Endothelial cell of umbilical vein (primary cell): ENCODE measurements at regions not wholly inside any gene's neighbourhood (a gene's known extent, or its start where the extent isn't known, plus 50 kb on each side); places are given as distances from the start of the nearest gene placed in this dataset.

ENCODE experiments used
- BruUV-seq: library from RNA; stranded (reverse); fragments of 400-500 nt; replicated peaks from 2 replicates; lab custom pipeline; 2021; lab: Mats Ljungman, UMichigan
- CTCF ChIA-PET: fragments of 300-600, 350-600 bp; sonication (Branson Sonifier 250); formaldehyde crosslinking; loops from one replicate; lab custom pipeline; 2021; ENCODE audit warnings: antibody characterized with exemption, inconsistent platforms; lab: Charles Lee
- POLR2A ChIA-PET: fragments of 300-600, 350-600 bp; sonication (Branson Sonifier 250); formaldehyde crosslinking; loops from one replicate; lab custom pipeline; 2021; ENCODE audit warnings: antibody characterized with exemption, inconsistent platforms; lab: Charles Lee
- DNase-seq: peaks from one replicate; pipeline ENCODE4 v3.0.0-alpha.2; 2011; ENCODE audit warnings: low read depth, low spot score
- FAIRE-seq: peaks from 2 replicates; lab custom pipeline; 2011; peaks lifted over from hg19 to GRCh38; lab: Jason Lieb, UNC
- H2AFZ ChIP-seq: 2 replicates; pipeline ENCODE4 v1.6.0; 2012; ENCODE audit warnings: low read depth, low read length, control low read depth, inconsistent platforms
- H3K27ac ChIP-seq: 2 replicates; pipeline ENCODE4 v1.5.1; 2011; ENCODE audit warnings: low read depth, mild to moderate bottlenecking, control low read depth, low read length, moderate library complexity; ENCODE audit not compliant: insufficient read depth
- H3K27me3 ChIP-seq, 2 experiments: 2 replicates each; pipeline versions ENCODE4 v1.6.0 to v1.6.1; 2011; ENCODE audit warnings: low read length in 2 of 2, mixed read lengths in 1 of 2; ENCODE audit not compliant: control insufficient read depth in 2 of 2, insufficient read depth in 2 of 2
- H3K36me3 ChIP-seq, 2 experiments: 2 replicates in 1 of 2; 3 replicates in 1 of 2; pipeline ENCODE4 v1.5.1; 2011; ENCODE audit warnings: low read length in 2 of 2, mild to moderate bottlenecking in 1 of 2, moderate library complexity in 1 of 2; ENCODE audit not compliant: control insufficient read depth in 2 of 2, insufficient read depth in 2 of 2; ENCODE audit errors: extremely low read depth in 1 of 2
- H3K4me1 ChIP-seq: 3 replicates; pipeline ENCODE4 v1.5.1; 2011; ENCODE audit warnings: mild to moderate bottlenecking, low read length; ENCODE audit not compliant: control insufficient read depth, insufficient read depth; ENCODE audit errors: extremely low read depth
- H3K4me2 ChIP-seq: 2 replicates; pipeline ENCODE4 v1.6.1; 2011; ENCODE audit warnings: low read length, control low read depth, mixed read lengths; ENCODE audit not compliant: insufficient read depth
- H3K4me3 ChIP-seq, 3 experiments: fragments of 200-600 bp in 1 of 3; sonication (generic), shearing (Covaris generic) in 1 of 3; replicated peaks in 1 of 3; 2 replicates each; pipeline ENCODE4 v1.5.1; 2011 to 2016; ENCODE audit warnings: control low read depth in 3 of 3, low read length in 3 of 3, mild to moderate bottlenecking in 2 of 3, inconsistent platforms in 1 of 3, low read depth in 1 of 3, moderate library complexity in 1 of 3; ENCODE audit not compliant: insufficient read depth in 1 of 3
- H3K79me2 ChIP-seq: 2 replicates; pipeline ENCODE4 v1.6.0; 2012; ENCODE audit warnings: low read length, inconsistent platforms; ENCODE audit not compliant: control insufficient read depth, insufficient read depth
- H3K9ac ChIP-seq: replicated peaks from 2 replicates; pipeline ENCODE3; 2011; ENCODE audit warnings: low read length, control low read depth; ENCODE audit not compliant: insufficient read depth; ENCODE audit errors: extremely low read depth
- H3K9me1 ChIP-seq: replicated peaks from 3 replicates; pipeline ENCODE4 v1.6.0; 2011; ENCODE audit warnings: mild to moderate bottlenecking, low read length; ENCODE audit not compliant: control insufficient read depth, insufficient read depth; ENCODE audit errors: extremely low read depth
- H3K9me3 ChIP-seq: replicated peaks from 2 replicates; pipeline ENCODE4 v1.5.1; 2012; ENCODE audit warnings: low read length, inconsistent platforms; ENCODE audit not compliant: control insufficient read depth, insufficient read depth
- H4K20me1 ChIP-seq: replicated peaks from 2 replicates; pipeline ENCODE3; 2011; ENCODE audit warnings: mild to moderate bottlenecking, low read length; ENCODE audit not compliant: control insufficient read depth, insufficient read depth; ENCODE audit errors: extremely low read depth
- EZH2 ChIP-seq: IDR thresholded peaks from 2 replicates; pipeline ENCODE4 v1.6.1; 2012; ENCODE audit warnings: borderline replicate concordance, low read depth, mild to moderate bottlenecking, moderate library complexity, low read length, inconsistent platforms; ENCODE audit not compliant: severe bottlenecking
- FOS ChIP-seq: IDR thresholded peaks from 2 replicates; pipeline ENCODE4 v1.6.1; 2011; ENCODE audit warnings: mild to moderate bottlenecking, low read length, moderate library complexity, borderline replicate concordance; ENCODE audit not compliant: insufficient read depth
- GATA2 ChIP-seq: IDR thresholded peaks from 2 replicates; pipeline ENCODE4 v1.7.0; 2011; ENCODE audit warnings: low read depth, mild to moderate bottlenecking, moderate library complexity, mixed read lengths, low read length; ENCODE audit not compliant: insufficient read length, insufficient read depth
- JUN ChIP-seq: IDR thresholded peaks from 2 replicates; pipeline ENCODE4 v1.6.1; 2011; ENCODE audit warnings: borderline replicate concordance, low read depth; ENCODE audit not compliant: insufficient read length, insufficient read depth
- MYC ChIP-seq: IDR thresholded peaks from one replicate; pipeline ENCODE4 v1.6.1; 2011; ENCODE audit warnings: mild to moderate bottlenecking, low read depth, low read length
- POLR2A ChIP-seq: IDR thresholded peaks from 2 replicates; pipeline ENCODE4 v1.6.1; 2012; ENCODE audit warnings: low read depth, mild to moderate bottlenecking, control low read depth, low read length
- POLR2AphosphoS5 ChIP-seq: IDR thresholded peaks from 2 replicates; pipeline ENCODE4 v1.6.1; 2012; ENCODE audit warnings: low read depth, mild to moderate bottlenecking, control low read depth, low read length, moderate library complexity; ENCODE audit not compliant: insufficient read depth
- dilution Hi-C: fragments of 300-500 bp; cut with MboI; formaldehyde crosslinking; loops from one replicate; pipeline ENCODE4 v1.15.0; 2019; ENCODE audit warnings: low sequenced_read_pairs; ENCODE audit not compliant: extremely low pct_ligation_motif_present
- intact Hi-C: fragments of 100-400 bp; cut with micrococcal nuclease; formaldehyde crosslinking; loops from one replicate; pipeline ENCODE4 v1.10.0; 2022
- TF ChIP-seq, protein P1 (sequence below): IDR thresholded peaks from 2 replicates; pipeline ENCODE4 v1.6.1; 2011; ENCODE audit not compliant: insufficient read depth, insufficient read length
- TF ChIP-seq, protein P2 (sequence below), 2 donors: IDR thresholded peaks; 1 replicate in 1 of 2; 2 replicates in 1 of 2; pipeline ENCODE4 v1.5.1; 2011; ENCODE audit warnings: low read length in 2 of 2, mild to moderate bottlenecking in 2 of 2, moderate library complexity in 2 of 2, control low read depth in 1 of 2, inconsistent platforms in 1 of 2, low read depth in 1 of 2; ENCODE audit not compliant: insufficient read depth in 1 of 2; ENCODE audit errors: extremely low read depth in 1 of 2

DNA sequence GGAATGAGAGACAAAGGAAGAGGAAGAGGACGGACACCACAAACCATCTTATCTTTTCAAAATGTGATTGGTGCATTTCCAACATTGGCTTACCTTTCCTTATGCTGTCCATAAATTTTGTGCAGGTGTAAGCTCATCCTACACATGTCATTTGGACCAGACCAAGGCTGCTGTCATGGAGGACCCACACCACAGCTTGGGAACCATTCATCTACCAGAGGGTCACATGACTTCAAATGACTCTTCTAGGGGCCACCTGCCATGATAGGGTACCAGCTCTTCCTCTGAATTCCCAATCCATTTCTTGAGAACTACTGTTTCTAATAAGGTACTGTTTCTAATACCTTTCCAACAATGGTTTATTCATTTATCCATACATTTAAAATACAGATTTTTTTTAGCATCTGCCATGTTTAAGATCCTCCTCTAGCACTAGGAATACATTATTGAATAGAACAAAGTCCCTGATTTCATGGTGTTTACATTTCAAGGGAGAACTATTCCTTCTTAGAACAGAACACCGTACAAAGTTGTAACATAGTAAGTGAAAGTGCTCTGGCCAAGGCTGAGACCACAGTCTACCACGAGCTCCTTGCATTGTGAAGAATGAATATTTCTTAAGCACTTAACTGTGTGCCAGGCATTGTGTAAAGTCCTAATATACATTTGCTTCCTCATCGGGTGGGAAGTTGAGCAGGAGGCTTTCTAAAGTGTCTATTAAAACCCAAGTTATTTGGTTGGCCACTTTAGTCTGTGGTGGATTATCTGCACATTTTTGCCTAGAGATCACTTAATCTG is 246.1 kb upstream of the FN1 start:
- no peaks in the 10 kb centered on the region for H3K4me1 ChIP-seq
- dilution Hi-C loops (no loop called here), intact Hi-C loops (no loop called here)
- no peak overlapping the region for H2AFZ ChIP-seq
- no peaks in the 10 kb centered on the region for H3K27me3 ChIP-seq
- CTCF ChIA-PET = no interaction called here
- FAIRE-seq = no peak
- no peaks in the 10 kb centered on the region for H3K9me3 ChIP-seq
- H4K20me1 ChIP-seq = no peaks in the 10 kb centered on the region
- DNase-seq = no peak
- POLR2A ChIA-PET = no interaction called here
- BruUV-seq = no TSS peak
- H3K79me2 ChIP-seq = no peaks in the 10 kb centered on the region
- no peak for TF ChIP-seq POLR2AphosphoS5
- TF ChIP-seq FOS = no peak
- TF ChIP-seq, protein P1, sequence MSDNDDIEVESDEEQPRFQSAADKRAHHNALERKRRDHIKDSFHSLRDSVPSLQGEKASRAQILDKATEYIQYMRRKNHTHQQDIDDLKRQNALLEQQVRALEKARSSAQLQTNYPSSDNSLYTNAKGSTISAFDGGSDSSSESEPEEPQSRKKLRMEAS = no peak
- no peak for TF ChIP-seq GATA2
- TF ChIP-seq, protein P2, sequence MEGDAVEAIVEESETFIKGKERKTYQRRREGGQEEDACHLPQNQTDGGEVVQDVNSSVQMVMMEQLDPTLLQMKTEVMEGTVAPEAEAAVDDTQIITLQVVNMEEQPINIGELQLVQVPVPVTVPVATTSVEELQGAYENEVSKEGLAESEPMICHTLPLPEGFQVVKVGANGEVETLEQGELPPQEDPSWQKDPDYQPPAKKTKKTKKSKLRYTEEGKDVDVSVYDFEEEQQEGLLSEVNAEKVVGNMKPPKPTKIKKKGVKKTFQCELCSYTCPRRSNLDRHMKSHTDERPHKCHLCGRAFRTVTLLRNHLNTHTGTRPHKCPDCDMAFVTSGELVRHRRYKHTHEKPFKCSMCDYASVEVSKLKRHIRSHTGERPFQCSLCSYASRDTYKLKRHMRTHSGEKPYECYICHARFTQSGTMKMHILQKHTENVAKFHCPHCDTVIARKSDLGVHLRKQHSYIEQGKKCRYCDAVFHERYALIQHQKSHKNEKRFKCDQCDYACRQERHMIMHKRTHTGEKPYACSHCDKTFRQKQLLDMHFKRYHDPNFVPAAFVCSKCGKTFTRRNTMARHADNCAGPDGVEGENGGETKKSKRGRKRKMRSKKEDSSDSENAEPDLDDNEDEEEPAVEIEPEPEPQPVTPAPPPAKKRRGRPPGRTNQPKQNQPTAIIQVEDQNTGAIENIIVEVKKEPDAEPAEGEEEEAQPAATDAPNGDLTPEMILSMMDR (IDR thresholded peaks at IDR 0.05; ENCODE audit: extremely low read depth in 1 of 2, insufficient read depth in 1 of 2, low read depth in 1 of 2, low read length in 2 of 2) = no peak
- TF ChIP-seq JUN = no peak
- TF ChIP-seq EZH2 = no peak
- TF ChIP-seq MYC = no peak
- TF ChIP-seq POLR2A = no peak
- no peak overlapping the region for H3K27ac ChIP-seq
- H3K36me3 ChIP-seq = peaks cover 0 to 6% of the 10 kb centered on the region in 2 experiments
- H3K9ac ChIP-seq = no peak overlapping the region
- H3K4me3 ChIP-seq = no peak overlapping the region
- H3K9me1 ChIP-seq = no peaks in the 10 kb centered on the region
- H3K4me2 ChIP-seq = no peak overlapping the region
